ENCODE measurements at regions not wholly inside any gene's neighbourhood (a gene's known extent, or its start where the extent isn't known, plus 50 kb on each side); places are given as distances from the start of the nearest gene placed in this dataset.

- Histone ChIP-seq H3K4me3 (no peak overlapping the region), H3K27me3 (ENCODE audit: low read depth) (no peaks in the 10 kb centered on the region), H3K9me3 (replicated peaks) (no peaks in the 10 kb centered on the region), H3K4me1 (no peaks in the 10 kb centered on the region), H3K27ac (replicated peaks) (no peak overlapping the region), H3K36me3 (no peaks in the 10 kb centered on the region)
- TF ChIP-seq CTCF (IDR thresholded peaks at IDR 0.05; ENCODE audit: borderline replicate concordance) = no peak
- DNase-seq = no peak
- intact Hi-C loops (cut with micrococcal nuclease) = no loop called here
Observed at GRCh38 chr13:107275945-107276614, 708.1 kb upstream of the ARGLU1 start.

- Histone ChIP-seq H3K27me3 (ENCODE audit: low read depth) (no peaks in the 10 kb centered on the region), H3K4me1 (no peaks in the 10 kb centered on the region), H3K4me3 (no peak overlapping the region), H3K27ac (replicated peaks) (no peak overlapping the region), H3K36me3 (no peaks in the 10 kb centered on the region), H3K9me3 (replicated peaks) (no peaks in the 10 kb centered on the region)
- TF ChIP-seq CTCF (IDR thresholded peaks at IDR 0.05; ENCODE audit: borderline replicate concordance) = no peak
- intact Hi-C loops (cut with micrococcal nuclease) = no loop called here
- no peak for DNase-seq
Observed at GRCh38 chr13:107275312-107275711, 707.4 kb upstream of the ARGLU1 start.

- no peak for DNase-seq
- no peak overlapping the region for H3K4me3 ChIP-seq
- TF ChIP-seq CTCF (IDR thresholded peaks at IDR 0.05; ENCODE audit: borderline replicate concordance) = no peak
- no peaks in the 10 kb centered on the region for H3K27me3 ChIP-seq (ENCODE audit: low read depth)
- H3K4me1 ChIP-seq = no peaks in the 10 kb centered on the region
- H3K36me3 ChIP-seq = no peaks in the 10 kb centered on the region
- no peak overlapping the region for H3K27ac ChIP-seq (replicated peaks)
- no peaks in the 10 kb centered on the region for H3K9me3 ChIP-seq (replicated peaks)
- intact Hi-C loops (cut with micrococcal nuclease) = no loop called here
Observed at GRCh38 chr13:107271227-107271626, 703.3 kb upstream of the ARGLU1 start.

GRCh38 chr13:107266657-107267056 lies 698.7 kb upstream of the ARGLU1 start:
- H3K9me3 ChIP-seq (replicated peaks) = no peaks in the 10 kb centered on the region
- no peaks in the 10 kb centered on the region for H3K27me3 ChIP-seq (ENCODE audit: low read depth)
- no peak for TF ChIP-seq CTCF (IDR thresholded peaks at IDR 0.05; ENCODE audit: borderline replicate concordance)
- no peaks in the 10 kb centered on the region for H3K4me1 ChIP-seq
- intact Hi-C loops (cut with micrococcal nuclease) = no loop called here
- H3K4me3 ChIP-seq = no peak overlapping the region
- H3K27ac ChIP-seq (replicated peaks) = no peak overlapping the region
- no peaks in the 10 kb centered on the region for H3K36me3 ChIP-seq
- no peak for DNase-seq

GRCh38 chr13:107258599-107259187 lies 690.8 kb upstream of the ARGLU1 start:
- Histone ChIP-seq H3K36me3 (no peaks in the 10 kb centered on the region), H3K27me3 (ENCODE audit: low read depth) (peaks cover 4% of the 10 kb centered on the region), H3K9me3 (replicated peaks) (no peaks in the 10 kb centered on the region), H3K27ac (replicated peaks) (no peak overlapping the region), H3K4me1 (no peaks in the 10 kb centered on the region), H3K4me3 (no peak overlapping the region)
- TF ChIP-seq CTCF (IDR thresholded peaks at IDR 0.05; ENCODE audit: borderline replicate concordance) = no peak
- intact Hi-C loops (cut with micrococcal nuclease) = no loop called here
- no peak for DNase-seq

Measured in left ventricle myocardium inferior (tissue), 1 donor.